ENCODE measurements at regions not wholly inside any gene's neighbourhood (a gene's known extent, or its start where the extent isn't known, plus 50 kb on each side); places are given as distances from the start of the nearest gene placed in this dataset.

GRCh38 chr2:21792571-21792970, 668.8 kb downstream of the TDRD15 start:
- H3K9me3 ChIP-seq: no peaks in the 10 kb centered on the region
- peaks cover 25% of the 10 kb centered on the region for H3K4me1 ChIP-seq
- H3K27ac ChIP-seq: no peak overlapping the region
- H4K20me1 ChIP-seq: no peaks in the 10 kb centered on the region
- no peak overlapping the region for H3K9ac ChIP-seq
- no peak overlapping the region for H3K4me3 ChIP-seq
- peak overlapping the region; percentile 42 for H3K4me2 ChIP-seq
- H3K36me3 ChIP-seq: no peaks in the 10 kb centered on the region
- no peak for TF ChIP-seq Cebpa-rat (IDR thresholded peaks at IDR 0.05)
- H3K27me3 ChIP-seq: no peaks in the 10 kb centered on the region

- Histone ChIP-seq H3K27me3 (no peaks in the 10 kb centered on the region), H3K4me1 (peaks cover 25% of the 10 kb centered on the region), H3K4me2 (no peak overlapping the region), H3K4me3 (no peak overlapping the region), H3K36me3 (no peaks in the 10 kb centered on the region), H3K9me3 (no peaks in the 10 kb centered on the region), H3K27ac (no peak overlapping the region), H3K9ac (no peak overlapping the region), H4K20me1 (no peaks in the 10 kb centered on the region)
- TF ChIP-seq Cebpa-rat (IDR thresholded peaks at IDR 0.05): no peak
These were observed 669.7 kb downstream of the TDRD15 start for GRCh38 chr2:21793461-21793860.

GRCh38 chr2:21794611-21795010, 670.8 kb downstream of the TDRD15 start:
- H3K4me3 ChIP-seq: no peak overlapping the region
- H4K20me1 ChIP-seq: no peaks in the 10 kb centered on the region
- no peak overlapping the region for H3K27ac ChIP-seq
- peaks cover 25% of the 10 kb centered on the region for H3K4me1 ChIP-seq
- no peak for TF ChIP-seq Cebpa-rat (IDR thresholded peaks at IDR 0.05)
- H3K4me2 ChIP-seq: no peak overlapping the region
- H3K27me3 ChIP-seq: no peaks in the 10 kb centered on the region
- no peaks in the 10 kb centered on the region for H3K36me3 ChIP-seq
- H3K9me3 ChIP-seq: no peaks in the 10 kb centered on the region
- no peak overlapping the region for H3K9ac ChIP-seq

GRCh38 chr2:21800356-21800755, 676.6 kb downstream of the TDRD15 start:
- Histone ChIP-seq H3K9me3 (no peaks in the 10 kb centered on the region), H3K4me2 (no peak overlapping the region), H4K20me1 (no peaks in the 10 kb centered on the region), H3K4me3 (no peak overlapping the region), H3K27ac (no peak overlapping the region), H3K36me3 (no peaks in the 10 kb centered on the region), H3K27me3 (no peaks in the 10 kb centered on the region), H3K4me1 (peaks cover 5% of the 10 kb centered on the region; the same call in 1 of the 2 replicates), H3K9ac (no peak overlapping the region)
- no peak for TF ChIP-seq Cebpa-rat (IDR thresholded peaks at IDR 0.05)

- H3K36me3 ChIP-seq: no peaks in the 10 kb centered on the region
- H3K27me3 ChIP-seq: no peaks in the 10 kb centered on the region
- peaks cover 5% of the 10 kb centered on the region; the same call in 1 of the 2 replicates for H3K4me1 ChIP-seq
- H3K9ac ChIP-seq: no peak overlapping the region
- no peak overlapping the region for H3K4me3 ChIP-seq
- TF ChIP-seq Cebpa-rat (IDR thresholded peaks at IDR 0.05): no peak
- H3K9me3 ChIP-seq: no peaks in the 10 kb centered on the region
- no peaks in the 10 kb centered on the region for H4K20me1 ChIP-seq
- H3K4me2 ChIP-seq: no peak overlapping the region
- no peak overlapping the region for H3K27ac ChIP-seq
These were observed 679.8 kb downstream of the TDRD15 start for GRCh38 chr2:21803550-21803949.

GRCh38 chr2:21804151-21804550, 680.4 kb downstream of the TDRD15 start:
- no peaks in the 10 kb centered on the region for H3K9me3 ChIP-seq
- no peaks in the 10 kb centered on the region for H3K36me3 ChIP-seq
- H4K20me1 ChIP-seq: no peaks in the 10 kb centered on the region
- H3K4me1 ChIP-seq: peaks cover 6% of the 10 kb centered on the region
- H3K27me3 ChIP-seq: no peaks in the 10 kb centered on the region
- no peak overlapping the region for H3K4me3 ChIP-seq
- H3K4me2 ChIP-seq: no peak overlapping the region
- no peak overlapping the region for H3K27ac ChIP-seq
- H3K9ac ChIP-seq: no peak overlapping the region
- no peak for TF ChIP-seq Cebpa-rat (IDR thresholded peaks at IDR 0.05)

GRCh38 chr2:21811541-21811940, 687.8 kb downstream of the TDRD15 start:
- Histone ChIP-seq H3K4me2 (no peak overlapping the region), H3K9me3 (no peaks in the 10 kb centered on the region)
- no peak for TF ChIP-seq Cebpa-rat (IDR thresholded peaks at IDR 0.05)

GRCh38 chr2:21812766-21813165, 689.0 kb downstream of the TDRD15 start:
- no peaks in the 10 kb centered on the region for H3K36me3 ChIP-seq
- H3K4me3 ChIP-seq: no peak overlapping the region
- no peak overlapping the region for H3K4me2 ChIP-seq
- no peaks in the 10 kb centered on the region for H4K20me1 ChIP-seq
- no peak overlapping the region for H3K9ac ChIP-seq
- no peaks in the 10 kb centered on the region for H3K27me3 ChIP-seq
- peaks cover 22% of the 10 kb centered on the region for H3K4me1 ChIP-seq
- H3K27ac ChIP-seq: no peak overlapping the region
- no peaks in the 10 kb centered on the region for H3K9me3 ChIP-seq
- TF ChIP-seq Cebpa-rat (IDR thresholded peaks at IDR 0.05): no peak

More at GRCh38 chr2:21811541-21811940, 687.8 kb downstream of the TDRD15 start:
- Histone ChIP-seq H3K9ac (no peak overlapping the region), H3K27ac (no peak overlapping the region), H4K20me1 (no peaks in the 10 kb centered on the region), H3K27me3 (no peaks in the 10 kb centered on the region), H3K4me3 (no peak overlapping the region), H3K4me1 (peaks cover 15% of the 10 kb centered on the region), H3K36me3 (no peaks in the 10 kb centered on the region)

GRCh38 chr2:21814588-21815149, 690.9 kb downstream of the TDRD15 start:
- Histone ChIP-seq H3K4me2 (no peak overlapping the region), H3K36me3 (no peaks in the 10 kb centered on the region), H4K20me1 (no peaks in the 10 kb centered on the region), H3K4me3 (no peak overlapping the region), H3K27me3 (no peaks in the 10 kb centered on the region), H3K9me3 (no peaks in the 10 kb centered on the region), H3K4me1 (peaks cover 31% of the 10 kb centered on the region), H3K27ac (no peak overlapping the region), H3K9ac (no peak overlapping the region)
- TF ChIP-seq Cebpa-rat (IDR thresholded peaks at IDR 0.05): no peak

- Histone ChIP-seq H3K9me3 (no peaks in the 10 kb centered on the region), H3K4me1 (peaks cover 58% of the 10 kb centered on the region), H4K20me1 (no peaks in the 10 kb centered on the region), H3K9ac (no peak overlapping the region), H3K27me3 (no peaks in the 10 kb centered on the region), H3K27ac (no peak overlapping the region), H3K36me3 (no peaks in the 10 kb centered on the region), H3K4me3 (no peak overlapping the region), H3K4me2 (peak overlapping the region; percentile 67)
- TF ChIP-seq Cebpa-rat (IDR thresholded peaks at IDR 0.05): no peak
These were observed 694.5 kb downstream of the TDRD15 start for GRCh38 chr2:21818212-21818795.

All from BLaER1 (cell line).